G401 (cell line): ENCODE measurements at regions not wholly inside any gene's neighbourhood (a gene's known extent, or its start where the extent isn't known, plus 50 kb on each side); places are given as distances from the start of the nearest gene placed in this dataset.

Source experiments
- DNase-seq: peaks from one replicate; pipeline ENCODE4 v3.0.0-alpha.2; 2015; ENCODE audit warnings: low spot score
- in situ Hi-C: cut with HindIII; loops from 2 replicates; pipeline ENCODE4 v1.10.0; 2016; ENCODE audit warnings: low sequenced_read_pairs, mixed read lengths

- DNase-seq, result no peak
- in situ Hi-C loops, result no loop called here
Observed at GRCh38 chr4:108264693-108265092, 96.0 kb upstream of the LEF1 start.

GRCh38 chr4:108263057-108263456 lies 94.3 kb upstream of the LEF1 start:
- in situ Hi-C loops, result no loop called here
- DNase-seq, result no peak

- in situ Hi-C loops, result no loop called here
- no peak for DNase-seq
Observed at GRCh38 chr4:108261026-108261425, 92.3 kb upstream of the LEF1 start.

- DNase-seq, result no peak
- in situ Hi-C loops, result no loop called here
Observed at GRCh38 chr4:108256538-108256937, 87.8 kb upstream of the LEF1 start.

GRCh38 chr4:108255203-108255747 lies 86.5 kb upstream of the LEF1 start:
- no peak for DNase-seq
- in situ Hi-C loops, result no loop called here

GRCh38 chr4:108249397-108249796 lies 80.7 kb upstream of the LEF1 start:
- DNase-seq, result no peak
- in situ Hi-C loops, result no loop called here

GRCh38 chr4:108247387-108248049 lies 78.8 kb upstream of the LEF1 start:
- in situ Hi-C loops, result no loop called here
- no peak for DNase-seq

- in situ Hi-C loops, result no loop called here
Observed at GRCh38 chr4:108244606-108245005, 75.9 kb upstream of the LEF1 start.

GRCh38 chr4:108240366-108240765 lies 71.6 kb upstream of the LEF1 start:
- in situ Hi-C loops, result no loop called here

More at GRCh38 chr4:108244606-108245005, 75.9 kb upstream of the LEF1 start:
- DNase-seq, result no peak

GRCh38 chr4:108237693-108238092 lies 69.0 kb upstream of the LEF1 start:
- in situ Hi-C loops, result no loop called here
- no peak for DNase-seq

More at GRCh38 chr4:108240366-108240765, 71.6 kb upstream of the LEF1 start:
- DNase-seq, result no peak

- in situ Hi-C loops, result no loop called here
- no peak for DNase-seq
Observed at GRCh38 chr4:108236264-108236663, 67.5 kb upstream of the LEF1 start.

GRCh38 chr4:108227923-108228322 lies 59.2 kb upstream of the LEF1 start:
- no peak for DNase-seq
- in situ Hi-C loops, result no loop called here

GRCh38 chr4:108224611-108225053 lies 55.9 kb upstream of the LEF1 start:
- DNase-seq, result peak; percentile 2
- in situ Hi-C loops, result no loop called here

- no peak for DNase-seq
- in situ Hi-C loops, result no loop called here
Observed at GRCh38 chr4:108223313-108223712, 54.6 kb upstream of the LEF1 start.

- DNase-seq, result no peak
- in situ Hi-C loops, result no loop called here
Observed at GRCh38 chr4:108219998-108220397, 51.3 kb upstream of the LEF1 start.
